ENCODE measurements at regions not wholly inside any gene's neighbourhood (a gene's known extent, or its start where the extent isn't known, plus 50 kb on each side); places are given as distances from the start of the nearest gene placed in this dataset.
A peak's percentile ranks its signal among the peaks of the same experiment; 100 is the strongest.

GRCh38 chr9:36772449-36773403 lies 200.0 kb downstream of the MELK start:
- H3K27me3 ChIP-seq (ENCODE audit: control insufficient read depth in 1 of 2, insufficient read depth in 2 of 2, low read length in 2 of 2): peaks cover 2 to 47% of the 10 kb centered on the region in 2 experiments; a peak in 3 of 5 replicates
- no peaks in the 10 kb centered on the region for H3K79me2 ChIP-seq (ENCODE audit: insufficient read depth, low read length)
- H3K4me3 ChIP-seq (replicated peaks in 1 of 3; ENCODE audit: insufficient read depth in 1 of 3, low read depth in 2 of 3, low read length in 3 of 3): no peak overlapping the region
- WGBS (ENCODE audit: low lambda C conversion rate): 4% methylated on average over 12 of the region's 18 CpGs
- H3K4me1 ChIP-seq (ENCODE audit: insufficient read depth, low read length): no peaks in the 10 kb centered on the region
- no peak for FAIRE-seq
- no peak for DNase-seq (ENCODE audit: low spot score)
- H4K20me1 ChIP-seq (ENCODE audit: insufficient read depth, low read length): no peaks in the 10 kb centered on the region
- intact Hi-C loops (cut with micrococcal nuclease; ENCODE audit: unreplicated experiment) (no loop called here), in situ Hi-C loops (cut with HindIII; ENCODE audit: extremely low pct_ligation_motif_present, low pct_unique_long_range_greater_than_20kb) (no loop called here)
- no peak overlapping the region for H3K9ac ChIP-seq (ENCODE audit: insufficient read depth, low read depth, low read length)
- H3K9me3 ChIP-seq (ENCODE audit: low read length): no peaks in the 10 kb centered on the region
- no peak for TF ChIP-seq THAP11 (CRISPR knock-in tag; IDR thresholded peaks at IDR 0.05)
- TF ChIP-seq REST (IDR thresholded peaks at IDR 0.05; ENCODE audit: borderline replicate concordance in 1 of 2, low read depth in 1 of 2, low read length in 2 of 2): peak; percentile 47 to 91
- 0 out of 2 replicates have a peak, but pooled peaks have one; percentile 16 for TF ChIP-seq CREB1 (IDR thresholded peaks at IDR 0.05)
- TF ChIP-seq CREB1 (CRISPR knock-in tag; IDR thresholded peaks at IDR 0.05): no peak
- peak; percentile 90 for TF ChIP-seq MIER2 (CRISPR knock-in tag; IDR thresholded peaks at IDR 0.05)
- ATAC-seq: no peak; the same call in 1 of the 3 replicates
- no peak overlapping the region for H3K4me2 ChIP-seq (ENCODE audit: low read depth, low read length)
- H3K36me3 ChIP-seq (replicated peaks in 1 of 2; ENCODE audit: control insufficient read depth in 1 of 2, insufficient read depth in 2 of 2, low read length in 2 of 2): no peaks in the 10 kb centered on the region
- H2AFZ ChIP-seq (ENCODE audit: low read length): no peak overlapping the region
- ChIA-PET POLR2A (no interaction called here), CTCF (ENCODE audit: low intra/inter-chr PET ratio, low total read pairs) (no interaction called here)
- no peak overlapping the region for H3K27ac ChIP-seq (ENCODE audit: extremely low read length, insufficient read depth, low read length)
- BruUV-seq (replicated peaks): no TSS peak
